Islet precursor cell (in vitro differentiated cells): ENCODE measurements at regions not wholly inside any gene's neighbourhood (a gene's known extent, or its start where the extent isn't known, plus 50 kb on each side); places are given as distances from the start of the nearest gene placed in this dataset.

Source experiments
- DNase-seq: peaks from one replicate; pipeline ENCODE4 v3.0.0-alpha.2; 2018

- no peak for DNase-seq
Observed at GRCh38 chr14:89625731-89626232, 208.7 kb upstream of the FOXN3 start.

- no peak for DNase-seq
Observed at GRCh38 chr14:89625244-89625713, 208.2 kb upstream of the FOXN3 start.

DNA sequence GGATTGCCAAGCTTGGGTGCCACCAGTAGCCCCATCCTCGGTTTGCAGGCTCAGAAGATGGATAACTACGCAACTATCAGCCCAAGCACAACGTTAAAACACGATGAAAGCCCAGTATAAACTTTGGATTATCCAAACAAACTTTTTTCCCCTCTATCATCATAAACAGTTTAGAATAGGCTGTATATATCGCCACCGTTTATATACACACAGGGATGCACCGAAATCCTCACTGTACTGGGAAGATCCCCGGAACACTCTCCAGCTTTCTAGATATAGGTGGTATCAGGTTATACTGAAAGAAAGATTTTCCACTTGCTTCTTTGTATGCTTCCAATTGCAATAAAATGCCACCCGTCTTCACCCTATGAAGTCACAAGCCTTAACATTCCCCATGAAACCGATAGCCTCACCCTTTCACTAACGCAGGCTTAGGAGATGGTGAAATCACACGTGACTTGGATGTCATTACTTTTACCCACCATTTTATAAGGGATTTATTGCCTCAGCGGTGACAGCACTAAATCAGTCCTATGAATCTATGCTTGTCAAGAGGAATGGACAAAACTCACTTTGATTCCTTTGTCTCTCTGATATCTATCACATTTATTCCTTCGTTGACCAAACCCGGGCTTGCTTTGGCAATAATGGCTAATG, 207.6 kb upstream of the FOXN3 start:
- no peak for DNase-seq

- no peak for DNase-seq
Observed at GRCh38 chr14:89621791-89622638, 205.0 kb upstream of the FOXN3 start.

DNA sequence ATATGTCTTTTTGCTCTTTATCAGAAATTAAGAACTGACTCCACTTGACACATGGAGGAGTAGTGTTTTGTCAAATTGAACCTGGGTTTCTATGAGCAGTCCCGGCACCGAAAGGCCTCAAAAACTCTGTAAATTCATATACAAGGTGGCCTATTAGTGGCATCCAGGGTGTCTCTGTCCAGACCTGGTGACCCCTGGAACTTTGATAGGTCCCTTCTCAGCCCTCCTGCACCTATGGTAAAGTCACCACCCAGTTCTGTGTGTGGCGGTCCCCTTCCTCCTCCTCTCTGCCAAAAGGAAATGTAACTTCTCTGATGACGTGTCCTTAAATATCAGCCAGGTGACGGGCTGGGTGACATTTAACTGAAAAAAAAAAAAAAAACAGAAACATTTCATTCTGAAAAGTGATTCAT, 204.0 kb upstream of the FOXN3 start:
- DNase-seq, result no peak

DNA sequence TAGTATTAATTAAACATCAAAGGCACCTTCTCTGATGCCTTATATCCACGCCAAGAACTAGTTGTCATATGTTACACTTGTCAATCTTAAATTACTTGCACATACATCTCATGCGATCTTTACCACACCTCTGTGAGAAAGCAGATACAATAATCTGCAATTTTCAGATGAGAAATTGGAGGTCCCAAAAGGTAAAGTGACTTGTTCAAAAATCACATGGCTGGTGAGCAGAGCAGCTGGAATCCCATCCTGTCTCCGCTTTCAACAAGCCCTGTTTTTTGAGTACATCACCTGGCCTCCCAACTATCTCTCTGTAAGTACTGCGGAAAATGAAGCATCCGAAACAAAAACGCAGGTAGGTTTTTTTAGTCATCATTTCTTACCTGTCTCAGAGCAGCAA, 203.4 kb upstream of the FOXN3 start:
- no peak for DNase-seq

- DNase-seq, result no peak
Observed at GRCh38 chr14:89619596-89619995, 202.6 kb upstream of the FOXN3 start.

DNA sequence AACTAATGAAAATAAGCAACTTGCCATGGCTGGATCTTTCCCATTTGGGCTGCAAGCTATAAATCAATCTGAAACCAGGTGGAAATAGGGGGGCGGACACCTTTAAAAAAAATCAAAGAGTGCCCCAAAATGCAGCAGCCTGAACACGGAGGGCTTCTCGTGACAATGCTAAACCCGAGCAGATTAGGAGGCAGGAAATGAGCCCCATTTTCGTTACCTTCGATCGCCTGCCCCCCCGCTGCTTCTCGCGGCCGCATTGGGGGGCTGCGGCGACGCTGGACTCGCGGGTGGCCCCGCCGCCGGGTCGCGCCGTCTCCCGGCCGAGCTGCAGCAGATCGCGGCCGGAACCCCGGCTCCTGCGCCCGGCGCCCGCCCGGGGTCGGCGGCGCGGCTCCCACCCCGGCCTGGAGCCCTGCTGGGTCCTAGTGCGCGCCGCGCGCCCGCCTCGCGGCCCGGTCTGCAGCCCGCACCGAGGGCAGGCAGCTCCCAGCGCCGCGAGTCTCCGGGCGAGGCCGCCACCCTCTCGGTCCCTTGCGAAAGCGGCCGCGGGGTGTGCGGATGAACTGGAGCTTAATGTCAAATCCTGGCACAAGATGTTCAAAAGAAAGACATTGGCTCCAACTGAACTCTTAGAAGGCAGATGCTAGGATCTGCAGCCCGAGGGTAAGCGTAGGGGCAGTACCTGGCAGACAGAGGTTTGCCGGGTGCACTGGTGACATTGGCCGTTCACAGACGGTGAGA, 201.9 kb upstream of the FOXN3 start:
- DNase-seq, result peak; percentile 84

DNA sequence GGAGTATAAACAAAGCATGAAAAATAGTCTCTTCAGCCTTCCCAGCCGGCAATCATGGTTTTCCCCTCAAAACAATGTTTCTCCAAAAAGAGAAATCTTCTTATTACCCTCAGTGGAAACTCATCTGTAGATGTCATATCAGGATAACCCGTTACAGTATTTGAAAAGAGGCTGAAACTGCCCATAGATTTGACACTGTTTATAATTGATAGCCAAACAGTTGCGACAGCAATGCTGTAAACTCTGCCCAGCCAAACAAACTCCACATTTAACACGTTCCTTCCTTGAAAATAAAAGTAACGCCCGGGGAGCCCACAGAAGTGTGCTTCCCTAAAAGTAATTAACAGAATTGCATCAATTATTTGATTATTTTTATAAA, 201.3 kb upstream of the FOXN3 start:
- no peak for DNase-seq

GRCh38 chr14:89617481-89618329, 200.7 kb upstream of the FOXN3 start:
- peak; percentile 74 for DNase-seq

DNA sequence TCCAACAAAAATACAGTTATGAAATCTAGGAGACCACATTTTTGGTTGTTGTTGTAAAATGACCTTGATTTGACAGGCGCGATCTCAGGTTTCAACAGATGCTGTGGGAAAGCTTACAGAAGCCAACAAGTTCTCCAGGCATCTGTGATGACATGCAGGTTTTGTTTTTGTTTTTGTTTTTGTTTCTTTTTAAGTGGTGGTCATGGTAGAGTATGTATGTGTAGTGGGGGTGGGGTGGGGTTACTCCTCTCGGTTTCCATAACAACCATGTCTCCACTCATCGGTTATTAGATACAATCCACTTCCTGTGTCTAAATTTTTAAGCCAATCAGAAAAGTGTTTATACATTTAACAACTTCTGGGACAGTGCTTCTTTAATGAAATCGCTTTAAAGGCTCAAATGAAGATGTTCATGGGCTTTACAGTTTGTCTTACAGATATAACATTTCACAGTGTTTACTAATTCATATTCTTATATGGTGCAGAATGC, 199.9 kb upstream of the FOXN3 start:
- DNase-seq, result no peak

GRCh38 chr14:89616425-89616824, 199.4 kb upstream of the FOXN3 start:
- DNase-seq, result no peak

- DNase-seq, result no peak
Observed at GRCh38 chr14:89615421-89615820, 198.4 kb upstream of the FOXN3 start.

DNA sequence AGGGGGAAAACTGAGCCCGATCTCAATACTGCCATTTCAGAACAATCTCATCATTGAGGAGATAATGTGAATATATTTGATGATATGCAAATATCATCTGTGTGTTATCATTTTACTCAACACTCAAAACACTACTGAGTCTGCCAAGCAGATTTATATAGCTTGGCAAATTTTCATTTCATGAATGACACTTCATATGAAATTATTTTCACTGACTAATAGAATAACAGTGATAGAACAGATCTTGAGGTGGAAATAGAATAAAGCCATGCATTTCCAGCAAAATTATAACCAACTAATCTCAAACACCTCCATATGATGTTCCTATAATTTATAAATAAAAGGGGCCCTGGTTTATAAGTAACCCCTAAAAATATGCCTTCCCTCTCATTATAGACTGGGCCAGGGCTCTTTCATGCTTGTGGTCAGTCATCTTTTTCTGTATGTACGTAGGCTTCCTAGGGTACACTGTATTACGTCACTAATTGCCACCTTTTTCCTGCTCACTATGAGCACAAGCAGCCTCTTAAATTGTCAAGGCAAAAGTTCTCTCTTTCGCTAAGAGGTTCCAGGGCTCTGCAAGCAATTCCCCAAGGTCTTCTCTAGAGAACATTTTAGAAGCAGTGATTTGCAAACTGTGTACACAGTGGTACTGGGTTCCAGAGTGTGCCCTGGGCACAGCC, 197.1 kb upstream of the FOXN3 start:
- DNase-seq, result no peak

- no peak for DNase-seq
Observed at GRCh38 chr14:89613260-89614008, 196.4 kb upstream of the FOXN3 start.

DNA sequence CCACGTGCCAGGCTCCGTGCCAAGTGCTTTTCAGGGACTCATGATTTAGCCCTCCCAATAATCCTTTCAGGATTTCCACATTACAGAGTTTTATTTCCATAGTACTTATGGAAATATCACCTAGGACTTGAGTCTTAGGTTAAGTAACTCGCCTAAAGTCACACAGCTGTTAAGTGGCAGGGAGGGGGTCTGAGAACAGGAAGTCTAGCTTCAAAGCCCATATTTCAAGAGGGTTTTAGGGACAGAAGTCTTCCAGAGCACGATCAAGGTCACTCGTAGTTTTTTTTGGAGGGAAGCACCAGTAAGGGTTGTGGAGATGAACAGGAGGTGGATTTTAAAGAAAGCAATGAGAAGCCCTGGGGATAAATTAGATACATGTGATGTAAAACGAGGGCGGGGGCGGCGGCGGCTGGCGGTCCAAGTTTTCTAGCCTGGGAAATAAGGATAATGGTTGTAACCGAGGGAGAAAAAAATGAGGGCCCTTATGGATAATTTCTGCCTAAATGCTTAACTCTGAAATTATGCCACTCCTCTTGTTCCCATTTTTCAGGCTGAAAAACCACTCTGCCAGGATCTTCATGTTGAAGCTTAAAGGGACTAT, 192.6 kb upstream of the FOXN3 start:
- DNase-seq, result no peak

DNA sequence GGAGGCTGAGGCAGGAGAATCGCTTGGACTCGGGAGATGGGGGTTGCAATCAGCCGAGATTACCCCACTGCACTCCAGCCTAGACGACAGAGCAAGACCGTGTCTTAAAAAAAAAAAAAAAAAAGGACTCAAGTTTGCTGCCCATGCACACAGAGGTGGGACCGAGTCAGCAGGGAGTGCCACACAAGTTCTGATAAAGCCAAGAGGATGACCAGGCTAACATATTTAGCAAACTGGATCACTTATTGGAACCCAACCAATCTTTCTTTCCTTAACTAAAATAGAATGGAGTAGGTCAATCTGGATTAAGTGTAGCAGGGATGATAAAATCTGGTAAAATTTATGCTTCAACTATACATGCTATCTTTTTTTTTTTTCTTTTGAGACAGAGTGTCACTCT, 190.4 kb upstream of the FOXN3 start:
- DNase-seq, result no peak

GRCh38 chr14:89603938-89604480, 187.0 kb upstream of the FOXN3 start:
- no peak for DNase-seq

GRCh38 chr14:89600950-89601826, 184.2 kb upstream of the FOXN3 start:
- DNase-seq, result peak; percentile 65
